H1 (cell line): ENCODE measurements at regions not wholly inside any gene's neighbourhood (a gene's known extent, or its start where the extent isn't known, plus 50 kb on each side); places are given as distances from the start of the nearest gene placed in this dataset.

Experiments used
- CEBPB ChIP-seq: IDR thresholded peaks from 2 replicates; pipeline ENCODE4 v1.6.1; 2012; ENCODE audit warnings: low read depth, low read length
- EZH2 ChIP-seq: fragments of 200-600 bp; sonication (generic); IDR thresholded peaks from 2 replicates; pipeline ENCODE4 v1.7.1; 2012; ENCODE audit warnings: low read depth, mild to moderate bottlenecking, moderate library complexity, low read length, inconsistent platforms; ENCODE audit not compliant: severe bottlenecking
- JUND ChIP-seq: IDR thresholded peaks from 2 replicates; pipeline ENCODE4 v1.6.1; 2011; ENCODE audit warnings: mild to moderate bottlenecking, improper control_type of control experiment, low read length
- KDM1A ChIP-seq: fragments of 200-600, 300-600 bp; sonication (generic); IDR thresholded peaks from 2 replicates; pipeline ENCODE4 v1.7.1; 2016; ENCODE audit warnings: mild to moderate bottlenecking, low read length, borderline replicate concordance
- POLR2AphosphoS5 ChIP-seq: IDR thresholded peaks from 2 replicates; pipeline ENCODE4 v1.6.1; 2011; ENCODE audit warnings: low read depth, low read length
- TAF1 ChIP-seq: IDR thresholded peaks from 2 replicates; pipeline ENCODE4 v1.6.1; 2011; ENCODE audit warnings: mild to moderate bottlenecking, low read depth, low read length
- TBP ChIP-seq: IDR thresholded peaks from 2 replicates; pipeline ENCODE4 v1.6.1; 2011; ENCODE audit warnings: low read depth, low read length, improper control_type of control experiment

- TF ChIP-seq POLR2AphosphoS5: no peak
- TF ChIP-seq EZH2: no peak
- TF ChIP-seq CEBPB: no peak
- TF ChIP-seq KDM1A: no peak
- no peak for TF ChIP-seq JUND
- TF ChIP-seq TBP: no peak
- no peak for TF ChIP-seq TAF1
Observed at GRCh38 chrX:20639115-20639514, 372.4 kb upstream of the RPS6KA3 start.
